HepG2 (cell line): ENCODE measurements at regions not wholly inside any gene's neighbourhood (a gene's known extent, or its start where the extent isn't known, plus 50 kb on each side); places are given as distances from the start of the nearest gene placed in this dataset.

ENCODE experiments used
- CTCF ChIP-seq: sonication (generic); formaldehyde crosslinking; IDR thresholded peaks from 2 replicates; pipeline ENCODE4 v1.5.0; 2020; ENCODE audit warnings: mild to moderate bottlenecking, missing genetic modification reagents, moderate library complexity
- E2F2 ChIP-seq: sonication (generic); formaldehyde crosslinking; IDR thresholded peaks from 2 replicates; pipeline ENCODE4 v1.4.0; 2020; ENCODE audit warnings: missing genetic modification reagents, borderline replicate concordance
- JUND ChIP-seq: sonication (generic); formaldehyde crosslinking; IDR thresholded peaks from 2 replicates; pipeline ENCODE4 v1.8.0; 2022; ENCODE audit warnings: mild to moderate bottlenecking, missing genetic modification reagents
- KLF16 ChIP-seq, 2 experiments: sonication (generic) in 1 of 2; formaldehyde crosslinking in 1 of 2; IDR thresholded peaks; 2 replicates each; pipeline versions ENCODE4 v1.6.1 to v1.8.0; 2016 to 2023; ENCODE audit warnings: missing genetic modification reagents in 2 of 2, missing compliant biosample characterization in 1 of 2
- MTF2 ChIP-seq: sonication (generic); formaldehyde crosslinking; IDR thresholded peaks from 2 replicates; pipeline ENCODE4 v1.5.0; 2020; ENCODE audit warnings: missing genetic modification reagents, borderline replicate concordance
- NR2C2 ChIP-seq: sonication (generic); formaldehyde crosslinking; IDR thresholded peaks from 2 replicates; pipeline ENCODE4 v1.4.0; 2020; ENCODE audit warnings: missing genetic modification reagents, mild to moderate bottlenecking, moderate library complexity, borderline replicate concordance
- REST ChIP-seq, 2 experiments: IDR thresholded peaks; 2 replicates each; pipeline ENCODE4 v1.6.1; 2011 to 2012; ENCODE audit warnings: low read length in 2 of 2, borderline replicate concordance in 1 of 2, low read depth in 1 of 2, mild to moderate bottlenecking in 1 of 2, moderate library complexity in 1 of 2
- SP2 ChIP-seq: sonication (generic); formaldehyde crosslinking; IDR thresholded peaks from 2 replicates; pipeline ENCODE4 v1.5.1; 2020; ENCODE audit warnings: mild to moderate bottlenecking, missing genetic modification reagents
- SUZ12 ChIP-seq: fragments of 150-350 bp; IDR thresholded peaks from 2 replicates; pipeline ENCODE4 v1.6.1; 2014; ENCODE audit warnings: low read depth, low read length
- ZNF18 ChIP-seq: sonication (generic); formaldehyde crosslinking; IDR thresholded peaks from 2 replicates; pipeline ENCODE4 v1.8.0; 2022; ENCODE audit warnings: mild to moderate bottlenecking, missing genetic modification reagents; ENCODE audit not compliant: insufficient replicate concordance
- ZNF577 ChIP-seq: sonication (generic); formaldehyde crosslinking; IDR thresholded peaks from 2 replicates; pipeline ENCODE4 v1.4.0; 2020; ENCODE audit warnings: mild to moderate bottlenecking, low read depth, missing genetic modification reagents, borderline replicate concordance

- no peak for TF ChIP-seq ZNF18 (CRISPR knock-in tag)
- no peak for TF ChIP-seq REST (IDR thresholded peaks at IDR 0.05; ENCODE audit: borderline replicate concordance in 1 of 2, low read depth in 1 of 2, low read length in 2 of 2)
- TF ChIP-seq KLF16 (CRISPR knock-in tag; IDR thresholded peaks at IDR 0.05): no peak
- TF ChIP-seq CTCF (CRISPR knock-in tag): no peak
- no peak for TF ChIP-seq ZNF577 (CRISPR knock-in tag)
- TF ChIP-seq E2F2: no peak
- no peak for TF ChIP-seq SUZ12
- TF ChIP-seq SP2 (CRISPR knock-in tag): no peak
- no peak for TF ChIP-seq MTF2 (CRISPR knock-in tag)
- TF ChIP-seq JUND: no peak
- no peak for TF ChIP-seq NR2C2 (CRISPR knock-in tag)
Observed at GRCh38 chr14:104287301-104288009, 149.1 kb downstream of the KIF26A start.
